Esophagus squamous epithelium (tissue), 4 donors: ENCODE measurements at regions not wholly inside any gene's neighbourhood (a gene's known extent, or its start where the extent isn't known, plus 50 kb on each side); places are given as distances from the start of the nearest gene placed in this dataset.

Experiments
- POLR2A ChIP-seq, 4 donors: fragments of 450-650 bp; IDR thresholded peaks; one replicate each; pipeline ENCODE4 v1.6.1; 2017; ENCODE audit warnings: antibody characterized with exemption in 4 of 4, mild to moderate bottlenecking in 4 of 4, moderate library complexity in 3 of 4
- TF ChIP-seq, protein P1 (sequence below), 6 experiments: fragments of 450-650 bp in 4 of 6; fragments of 200-600 bp in 2 of 6; sonication (generic) in 2 of 6; IDR thresholded peaks; one replicate each; pipeline ENCODE4 v1.5.1; 2016 to 2019; ENCODE audit warnings: antibody characterized with exemption in 6 of 6, mild to moderate bottlenecking in 4 of 6, moderate library complexity in 4 of 6

DNA sequence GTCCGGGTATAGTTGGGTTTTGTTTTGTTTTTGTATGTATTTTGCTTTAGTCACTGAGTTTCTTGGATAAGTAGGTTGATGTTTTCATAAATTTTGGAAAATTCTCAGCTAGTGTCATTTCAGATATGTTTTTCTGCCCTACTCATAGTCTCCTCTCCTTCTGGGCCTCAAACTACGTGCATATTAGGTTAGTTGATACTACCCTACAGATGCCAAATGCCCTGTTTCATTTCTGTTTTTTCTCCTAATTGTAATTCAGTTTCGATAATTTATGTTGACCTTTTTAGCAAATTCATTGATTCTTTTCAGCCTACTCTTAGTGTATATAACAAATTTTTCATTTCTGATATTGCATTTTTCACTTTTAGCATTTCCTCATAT lies 268.6 kb upstream of the RGS18 start:
- TF ChIP-seq, protein P1, sequence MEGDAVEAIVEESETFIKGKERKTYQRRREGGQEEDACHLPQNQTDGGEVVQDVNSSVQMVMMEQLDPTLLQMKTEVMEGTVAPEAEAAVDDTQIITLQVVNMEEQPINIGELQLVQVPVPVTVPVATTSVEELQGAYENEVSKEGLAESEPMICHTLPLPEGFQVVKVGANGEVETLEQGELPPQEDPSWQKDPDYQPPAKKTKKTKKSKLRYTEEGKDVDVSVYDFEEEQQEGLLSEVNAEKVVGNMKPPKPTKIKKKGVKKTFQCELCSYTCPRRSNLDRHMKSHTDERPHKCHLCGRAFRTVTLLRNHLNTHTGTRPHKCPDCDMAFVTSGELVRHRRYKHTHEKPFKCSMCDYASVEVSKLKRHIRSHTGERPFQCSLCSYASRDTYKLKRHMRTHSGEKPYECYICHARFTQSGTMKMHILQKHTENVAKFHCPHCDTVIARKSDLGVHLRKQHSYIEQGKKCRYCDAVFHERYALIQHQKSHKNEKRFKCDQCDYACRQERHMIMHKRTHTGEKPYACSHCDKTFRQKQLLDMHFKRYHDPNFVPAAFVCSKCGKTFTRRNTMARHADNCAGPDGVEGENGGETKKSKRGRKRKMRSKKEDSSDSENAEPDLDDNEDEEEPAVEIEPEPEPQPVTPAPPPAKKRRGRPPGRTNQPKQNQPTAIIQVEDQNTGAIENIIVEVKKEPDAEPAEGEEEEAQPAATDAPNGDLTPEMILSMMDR (IDR thresholded peaks at IDR 0.05) = no peak
- TF ChIP-seq POLR2A (IDR thresholded peaks at IDR 0.05) = no peak
